Smooth muscle cell (in vitro differentiated cells): ENCODE measurements at regions not wholly inside any gene's neighbourhood (a gene's known extent, or its start where the extent isn't known, plus 50 kb on each side); places are given as distances from the start of the nearest gene placed in this dataset.

Experiments
- DNase-seq: peaks from one replicate; lab custom pipeline; 2025; ENCODE audit not compliant: unreplicated experiment; lab: John Stamatoyannopoulos, UW
- H2AFZ ChIP-seq: fragments of 200-600 bp; sonication (generic); 2 replicates; pipeline ENCODE4 v1.6.0; 2016; ENCODE audit warnings: antibody characterized with exemption, low read depth, mild to moderate bottlenecking
- H3F3A ChIP-seq: fragments of 200-600 bp; sonication (generic); 2 replicates; pipeline ENCODE4 v1.6.0; 2017; ENCODE audit warnings: antibody characterized with exemption, low read depth
- H3K27ac ChIP-seq: fragments of 200-600 bp; sonication (generic); 2 replicates; pipeline ENCODE4 v1.5.1; 2016; ENCODE audit warnings: low read depth, mild to moderate bottlenecking
- H3K27me3 ChIP-seq: fragments of 200-600 bp; sonication (generic); 2 replicates; pipeline ENCODE4 v1.6.1; 2016; ENCODE audit warnings: low read depth, mild to moderate bottlenecking
- H3K36me3 ChIP-seq: fragments of 200-600 bp; sonication (generic); 2 replicates; pipeline ENCODE4 v1.5.1; 2016; ENCODE audit warnings: low read depth
- H3K4me1 ChIP-seq: fragments of 200-600 bp; sonication (generic); 2 replicates; pipeline ENCODE4 v1.5.1; 2016; ENCODE audit warnings: low read depth
- H3K4me2 ChIP-seq: fragments of 200-600 bp; sonication (generic); 2 replicates; pipeline ENCODE4 v1.6.0; 2016; ENCODE audit warnings: mild to moderate bottlenecking
- H3K4me3 ChIP-seq: fragments of 200-600 bp; sonication (generic); 2 replicates; pipeline ENCODE4 v1.5.1; 2016; ENCODE audit warnings: mild to moderate bottlenecking
- H3K79me2 ChIP-seq: fragments of 200-600 bp; sonication (generic); 2 replicates; pipeline ENCODE4 v1.6.0; 2016; ENCODE audit warnings: low read depth, mild to moderate bottlenecking
- H3K9ac ChIP-seq: fragments of 200-600 bp; sonication (generic); 2 replicates; pipeline ENCODE4 v1.6.0; 2016; ENCODE audit warnings: low read depth
- H3K9me3 ChIP-seq: fragments of 200-600 bp; sonication (generic); replicated peaks from 2 replicates; pipeline ENCODE4 v1.5.1; 2016; ENCODE audit warnings: low read depth
- H4K20me1 ChIP-seq: fragments of 200-600 bp; sonication (generic); 2 replicates; pipeline ENCODE4 v1.6.0; 2016; ENCODE audit warnings: low read depth
- WGBS: methylation state at CpG from one replicate; pipeline ENCODE4 v1.1.7; 2016; ENCODE audit warnings: low lambda C conversion rate; 5-methylcytosine and 5-hydroxymethylcytosine counted together
- TF ChIP-seq, protein P1 (sequence below): fragments of 200-600 bp; sonication (generic); IDR thresholded peaks from 2 replicates; pipeline ENCODE4 v1.5.1; 2017; ENCODE audit warnings: borderline replicate concordance, mild to moderate bottlenecking, antibody characterized with exemption; ENCODE audit not compliant: insufficient read depth, poor library complexity, severe bottlenecking

- Histone ChIP-seq H3K27ac (no peak overlapping the region), H3F3A (no peaks in the 10 kb centered on the region), H3K4me2 (no peak overlapping the region), H2AFZ (peak overlapping the region; percentile 27), H3K79me2 (no peaks in the 10 kb centered on the region), H3K36me3 (no peaks in the 10 kb centered on the region), H3K4me1 (peaks cover 9% of the 10 kb centered on the region), H3K9ac (no peak overlapping the region), H4K20me1 (no peaks in the 10 kb centered on the region), H3K9me3 (no peaks in the 10 kb centered on the region), H3K27me3 (peaks cover 2% of the 10 kb centered on the region), H3K4me3 (no peak overlapping the region)
- no peak for DNase-seq
- TF ChIP-seq, protein P1, sequence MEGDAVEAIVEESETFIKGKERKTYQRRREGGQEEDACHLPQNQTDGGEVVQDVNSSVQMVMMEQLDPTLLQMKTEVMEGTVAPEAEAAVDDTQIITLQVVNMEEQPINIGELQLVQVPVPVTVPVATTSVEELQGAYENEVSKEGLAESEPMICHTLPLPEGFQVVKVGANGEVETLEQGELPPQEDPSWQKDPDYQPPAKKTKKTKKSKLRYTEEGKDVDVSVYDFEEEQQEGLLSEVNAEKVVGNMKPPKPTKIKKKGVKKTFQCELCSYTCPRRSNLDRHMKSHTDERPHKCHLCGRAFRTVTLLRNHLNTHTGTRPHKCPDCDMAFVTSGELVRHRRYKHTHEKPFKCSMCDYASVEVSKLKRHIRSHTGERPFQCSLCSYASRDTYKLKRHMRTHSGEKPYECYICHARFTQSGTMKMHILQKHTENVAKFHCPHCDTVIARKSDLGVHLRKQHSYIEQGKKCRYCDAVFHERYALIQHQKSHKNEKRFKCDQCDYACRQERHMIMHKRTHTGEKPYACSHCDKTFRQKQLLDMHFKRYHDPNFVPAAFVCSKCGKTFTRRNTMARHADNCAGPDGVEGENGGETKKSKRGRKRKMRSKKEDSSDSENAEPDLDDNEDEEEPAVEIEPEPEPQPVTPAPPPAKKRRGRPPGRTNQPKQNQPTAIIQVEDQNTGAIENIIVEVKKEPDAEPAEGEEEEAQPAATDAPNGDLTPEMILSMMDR, result no peak
- WGBS, result 40% methylated on average over 7 of the region's 7 CpGs
These were observed 117.7 kb upstream of the CCDC90B start for GRCh38 chr11:83403691-83404389.

DNA sequence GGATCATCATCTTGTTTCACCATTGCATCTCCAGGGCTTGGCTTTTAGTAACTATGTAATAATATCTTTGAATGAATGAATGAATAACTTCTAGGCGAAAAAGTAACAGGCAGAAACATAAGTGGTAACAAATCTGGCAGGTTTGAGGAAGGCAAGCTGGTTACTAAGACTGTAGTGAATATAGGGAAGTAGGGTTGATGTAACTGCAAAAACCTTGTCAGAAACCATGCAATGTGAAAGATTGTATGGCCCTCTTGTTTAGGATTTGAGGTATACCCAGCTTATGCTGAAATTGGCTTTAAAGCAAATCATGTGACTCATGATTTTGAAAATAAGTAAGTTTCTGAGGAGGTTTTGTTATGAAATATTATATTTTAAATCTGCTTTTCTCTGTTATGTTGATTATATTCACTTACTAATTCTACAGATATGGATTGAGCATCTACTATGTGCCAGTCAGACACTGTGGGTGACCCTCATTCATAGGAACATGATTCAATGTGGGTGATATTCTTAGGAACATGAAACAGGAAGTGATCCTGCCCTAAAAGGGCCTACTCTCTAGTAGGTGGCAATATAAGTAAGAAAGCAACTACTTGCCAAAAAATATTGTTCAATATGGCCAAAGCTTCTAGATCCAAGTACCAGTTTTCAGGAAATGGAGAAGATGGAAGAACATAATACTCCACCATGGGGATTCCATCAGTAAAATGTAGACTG lies 115.5 kb upstream of the CCDC90B start:
- H3K79me2 ChIP-seq, result no peaks in the 10 kb centered on the region
- no peak overlapping the region for H3K4me2 ChIP-seq
- H2AFZ ChIP-seq, result no peak overlapping the region
- no peaks in the 10 kb centered on the region for H3F3A ChIP-seq
- no peak overlapping the region for H3K4me3 ChIP-seq
- 88% methylated on average over 1 of the region's 1 CpG for WGBS
- H3K36me3 ChIP-seq, result no peaks in the 10 kb centered on the region
- TF ChIP-seq, protein P1, result no peak
- H3K9me3 ChIP-seq, result no peaks in the 10 kb centered on the region
- DNase-seq, result no peak
- H3K4me1 ChIP-seq, result peaks cover 9% of the 10 kb centered on the region
- no peaks in the 10 kb centered on the region for H4K20me1 ChIP-seq
- no peaks in the 10 kb centered on the region for H3K27me3 ChIP-seq
- H3K27ac ChIP-seq, result no peak overlapping the region
- H3K9ac ChIP-seq, result no peak overlapping the region

GRCh38 chr11:83394331-83394730 lies 108.2 kb upstream of the CCDC90B start:
- H3K27ac ChIP-seq, result no peak overlapping the region
- no peaks in the 10 kb centered on the region for H3K9me3 ChIP-seq
- H3K27me3 ChIP-seq, result no peaks in the 10 kb centered on the region
- H3K79me2 ChIP-seq, result no peaks in the 10 kb centered on the region
- no peaks in the 10 kb centered on the region for H3K36me3 ChIP-seq
- H4K20me1 ChIP-seq, result no peaks in the 10 kb centered on the region
- H3K4me3 ChIP-seq, result no peak overlapping the region
- no peak overlapping the region for H3K4me2 ChIP-seq
- WGBS, result 52% methylated on average over 1 of the region's 1 CpG
- TF ChIP-seq, protein P1, result no peak
- H3F3A ChIP-seq, result no peaks in the 10 kb centered on the region
- DNase-seq, result no peak
- H3K9ac ChIP-seq, result no peak overlapping the region
- H3K4me1 ChIP-seq, result no peaks in the 10 kb centered on the region
- no peak overlapping the region for H2AFZ ChIP-seq
